GM21528 (cell line): ENCODE measurements at regions not wholly inside any gene's neighbourhood (a gene's known extent, or its start where the extent isn't known, plus 50 kb on each side); places are given as distances from the start of the nearest gene placed in this dataset.

ENCODE experiments used
- ATAC-seq: cut with Tn5 transposase; IDR thresholded peaks from one replicate; pipeline ENCODE4 v1.9.1; 2021; ENCODE audit warnings: mild to moderate bottlenecking, moderate library complexity; ENCODE audit not compliant: unreplicated experiment, low FRiP score

- ATAC-seq, result no peak
Observed at GRCh38 chr12:91937009-91937408, 208.6 kb downstream of the BTG1 start.

- no peak for ATAC-seq
Observed at GRCh38 chr12:91935296-91935695, 210.3 kb downstream of the BTG1 start.

GRCh38 chr12:91931111-91931510 is 214.5 kb downstream of the BTG1 start:
- ATAC-seq, result no peak

GRCh38 chr12:91928501-91928900 is 217.1 kb downstream of the BTG1 start:
- no peak for ATAC-seq

GRCh38 chr12:91926848-91927247 is 218.8 kb downstream of the BTG1 start:
- no peak for ATAC-seq

- ATAC-seq, result no peak
Observed at GRCh38 chr12:91924827-91925226, 220.8 kb downstream of the BTG1 start.

- ATAC-seq, result no peak
Observed at GRCh38 chr12:91923864-91924263, 221.8 kb downstream of the BTG1 start.

GRCh38 chr12:91922674-91923073 is 223.0 kb downstream of the BTG1 start:
- ATAC-seq, result no peak

- ATAC-seq, result no peak
Observed at GRCh38 chr12:91922139-91922538, 223.5 kb downstream of the BTG1 start.

- no peak for ATAC-seq
Observed at GRCh38 chr12:91921555-91921954, 224.1 kb downstream of the BTG1 start.

- ATAC-seq, result no peak
Observed at GRCh38 chr12:91920741-91921140, 224.9 kb downstream of the BTG1 start.

GRCh38 chr12:91920276-91920675 is 225.4 kb downstream of the BTG1 start:
- ATAC-seq, result no peak

GRCh38 chr12:91918431-91918830 is 227.2 kb downstream of the BTG1 start:
- no peak for ATAC-seq

GRCh38 chr12:91914701-91915100 is 230.9 kb downstream of the BTG1 start:
- no peak for ATAC-seq

GRCh38 chr12:91913651-91914050 is 232.0 kb downstream of the BTG1 start:
- no peak for ATAC-seq

- no peak for ATAC-seq
Observed at GRCh38 chr12:91913124-91913523, 232.5 kb downstream of the BTG1 start.

GRCh38 chr12:91912178-91912577 is 233.5 kb downstream of the BTG1 start:
- ATAC-seq, result no peak

GRCh38 chr12:91910871-91911388 is 234.7 kb downstream of the BTG1 start:
- ATAC-seq, result no peak

GRCh38 chr12:91902860-91903683 is 242.6 kb downstream of the BTG1 start:
- no peak for ATAC-seq

- ATAC-seq, result no peak
Observed at GRCh38 chr12:91901381-91902074, 244.1 kb downstream of the BTG1 start.

GRCh38 chr12:91900971-91901370 is 244.7 kb downstream of the BTG1 start:
- no peak for ATAC-seq

GRCh38 chr12:91899056-91899455 is 246.6 kb downstream of the BTG1 start:
- no peak for ATAC-seq
